Neural progenitor cell (in vitro differentiated cells): ENCODE measurements at regions not wholly inside any gene's neighbourhood (a gene's known extent, or its start where the extent isn't known, plus 50 kb on each side); places are given as distances from the start of the nearest gene placed in this dataset.

Experiments used
- DNase-seq: peaks from one replicate; pipeline ENCODE4 v3.0.0-alpha.2; 2016; ENCODE audit warnings: low spot score
- H2AFZ ChIP-seq: fragments of 200-600 bp; sonication (generic); replicated peaks from 2 replicates; pipeline ENCODE4 v1.6.1; 2016; ENCODE audit warnings: antibody characterized with exemption
- H3F3A ChIP-seq: fragments of 200-600 bp; sonication (generic); 2 replicates; pipeline ENCODE4 v1.6.1; 2016; ENCODE audit warnings: antibody characterized with exemption, low read depth
- H3K27ac ChIP-seq: fragments of 200-600 bp; sonication (generic); 2 replicates; pipeline ENCODE4 v1.5.1; 2016; ENCODE audit warnings: mild to moderate bottlenecking
- H3K27me3 ChIP-seq: fragments of 200-600 bp; sonication (generic); 2 replicates; pipeline ENCODE4 v1.6.1; 2016; ENCODE audit warnings: mild to moderate bottlenecking, moderate library complexity
- H3K36me3 ChIP-seq: fragments of 200-600 bp; sonication (generic); 2 replicates; pipeline ENCODE4 v1.5.1; 2016
- H3K4me1 ChIP-seq: fragments of 200-600 bp; sonication (generic); 2 replicates; pipeline ENCODE4 v1.6.1; 2016; ENCODE audit warnings: mixed run types
- H3K4me2 ChIP-seq: fragments of 200-600 bp; sonication (generic); 2 replicates; pipeline ENCODE4 v1.6.1; 2016
- H3K4me3 ChIP-seq: fragments of 200-600 bp; sonication (generic); 2 replicates; pipeline ENCODE4 v1.5.1; 2016
- H3K79me2 ChIP-seq: fragments of 200-600 bp; sonication (generic); 2 replicates; pipeline ENCODE4 v1.6.1; 2016; ENCODE audit warnings: low read depth
- H3K9ac ChIP-seq: fragments of 200-600 bp; sonication (generic); 2 replicates; pipeline ENCODE4 v1.6.1; 2016
- H3K9me3 ChIP-seq: fragments of 200-600 bp; sonication (generic); 2 replicates; pipeline ENCODE4 v1.5.1; 2016; ENCODE audit warnings: low read depth
- H4K20me1 ChIP-seq: fragments of 200-600 bp; sonication (generic); 2 replicates; pipeline ENCODE4 v1.6.1; 2016; ENCODE audit warnings: low read depth
- H3K27ac Mint-ChIP-seq: 3 replicates; pipeline ENCODE4 v1.8.0; 2021; ENCODE audit warnings: mixed read lengths
- H3K27me3 Mint-ChIP-seq: 2 replicates; pipeline ENCODE4 v1.8.0; 2022; ENCODE audit warnings: low read depth, mild to moderate bottlenecking, inconsistent platforms, moderate library complexity, mixed read lengths; ENCODE audit not compliant: insufficient read depth
- H3K36me3 Mint-ChIP-seq: 3 replicates; pipeline ENCODE4 v1.8.0; 2021; ENCODE audit warnings: mixed read lengths
- H3K4me1 Mint-ChIP-seq: 3 replicates; pipeline ENCODE4 v1.8.0; 2021; ENCODE audit warnings: mixed read lengths
- H3K4me3 Mint-ChIP-seq: 3 replicates; pipeline ENCODE4 v1.8.0; 2021; ENCODE audit warnings: mild to moderate bottlenecking, moderate library complexity, mixed read lengths
- H3K9me3 Mint-ChIP-seq: 3 replicates; pipeline ENCODE4 v1.8.0; 2020; ENCODE audit warnings: mixed read lengths
- EZH2 ChIP-seq: fragments of 200-600 bp; sonication (generic); IDR thresholded peaks from 2 replicates; pipeline ENCODE4 v1.6.1; 2017; ENCODE audit warnings: antibody characterized with exemption, mild to moderate bottlenecking, moderate library complexity
- EZH2phosphoT487 ChIP-seq: fragments of 200-600 bp; sonication (generic); IDR thresholded peaks from 2 replicates; pipeline ENCODE4 v1.6.1; 2017; ENCODE audit warnings: antibody characterized with exemption
- TF ChIP-seq, protein P1 (sequence below): fragments of 200-600 bp; sonication (generic); IDR thresholded peaks from 2 replicates; pipeline ENCODE4 v1.5.1; 2017; ENCODE audit warnings: antibody characterized with exemption, mild to moderate bottlenecking

DNA sequence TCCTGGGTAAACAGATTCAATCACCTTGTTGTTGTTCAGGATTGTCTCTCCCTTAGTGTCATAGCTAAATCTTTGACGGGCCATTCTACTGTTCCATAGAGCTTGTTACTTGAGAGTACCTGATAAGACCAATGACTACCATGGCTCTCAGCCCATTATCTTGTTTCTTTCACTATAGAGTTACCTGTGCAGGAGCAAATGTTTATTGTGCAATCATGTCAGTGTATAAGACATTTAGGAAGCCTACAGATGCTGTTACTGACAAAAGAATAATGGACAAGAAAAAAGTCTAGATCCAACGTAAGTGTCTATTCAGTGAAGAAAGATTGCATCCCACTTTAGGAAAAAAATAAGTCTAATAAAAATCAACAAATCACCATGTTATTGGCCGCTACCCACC lies 1041.7 kb upstream of the AUTS2 start:
- Mint-ChIP-seq H3K27me3 (peaks cover 3% of the 10 kb centered on the region), H3K4me3 (no peak overlapping the region), H3K27ac (no peak overlapping the region), H3K4me1 (no peaks in the 10 kb centered on the region), H3K9me3 (peaks cover 3% of the 10 kb centered on the region), H3K36me3 (no peaks in the 10 kb centered on the region)
- no peak for DNase-seq
- Histone ChIP-seq H3F3A (no peaks in the 10 kb centered on the region), H3K27me3 (no peaks in the 10 kb centered on the region), H3K36me3 (no peaks in the 10 kb centered on the region), H3K9ac (no peak overlapping the region), H3K4me1 (no peaks in the 10 kb centered on the region), H2AFZ (no peak overlapping the region), H3K79me2 (no peaks in the 10 kb centered on the region), H3K4me3 (no peak overlapping the region), H4K20me1 (no peaks in the 10 kb centered on the region), H3K9me3 (no peaks in the 10 kb centered on the region), H3K27ac (no peak overlapping the region), H3K4me2 (no peak overlapping the region)
- TF ChIP-seq EZH2 (no peak), EZH2phosphoT487 (no peak)
- TF ChIP-seq, protein P1, sequence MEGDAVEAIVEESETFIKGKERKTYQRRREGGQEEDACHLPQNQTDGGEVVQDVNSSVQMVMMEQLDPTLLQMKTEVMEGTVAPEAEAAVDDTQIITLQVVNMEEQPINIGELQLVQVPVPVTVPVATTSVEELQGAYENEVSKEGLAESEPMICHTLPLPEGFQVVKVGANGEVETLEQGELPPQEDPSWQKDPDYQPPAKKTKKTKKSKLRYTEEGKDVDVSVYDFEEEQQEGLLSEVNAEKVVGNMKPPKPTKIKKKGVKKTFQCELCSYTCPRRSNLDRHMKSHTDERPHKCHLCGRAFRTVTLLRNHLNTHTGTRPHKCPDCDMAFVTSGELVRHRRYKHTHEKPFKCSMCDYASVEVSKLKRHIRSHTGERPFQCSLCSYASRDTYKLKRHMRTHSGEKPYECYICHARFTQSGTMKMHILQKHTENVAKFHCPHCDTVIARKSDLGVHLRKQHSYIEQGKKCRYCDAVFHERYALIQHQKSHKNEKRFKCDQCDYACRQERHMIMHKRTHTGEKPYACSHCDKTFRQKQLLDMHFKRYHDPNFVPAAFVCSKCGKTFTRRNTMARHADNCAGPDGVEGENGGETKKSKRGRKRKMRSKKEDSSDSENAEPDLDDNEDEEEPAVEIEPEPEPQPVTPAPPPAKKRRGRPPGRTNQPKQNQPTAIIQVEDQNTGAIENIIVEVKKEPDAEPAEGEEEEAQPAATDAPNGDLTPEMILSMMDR = no peak

DNA sequence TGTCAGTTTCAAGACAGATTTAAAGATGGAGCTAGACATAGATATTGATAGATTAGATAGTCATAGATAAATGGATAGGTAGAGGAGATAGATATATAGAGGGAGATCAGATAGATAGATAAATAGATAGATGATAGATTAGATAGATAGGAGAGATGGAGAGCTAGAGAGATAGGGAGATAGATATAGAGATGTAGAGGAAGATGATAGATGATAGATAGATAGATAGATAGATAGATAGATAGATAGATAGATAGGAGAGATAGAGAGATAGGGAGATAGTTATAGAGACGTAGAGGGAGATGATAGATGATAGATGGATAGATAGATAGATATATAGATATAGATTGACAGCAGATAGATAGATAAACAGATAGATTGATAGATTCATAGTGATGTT lies 1038.8 kb upstream of the AUTS2 start:
- Histone ChIP-seq H3K4me3 (no peak overlapping the region), H3K9me3 (no peaks in the 10 kb centered on the region), H3K4me2 (no peak overlapping the region), H3K79me2 (no peaks in the 10 kb centered on the region), H3K27ac (no peak overlapping the region), H2AFZ (no peak overlapping the region), H3K9ac (no peak overlapping the region), H3K27me3 (no peaks in the 10 kb centered on the region), H3K4me1 (no peaks in the 10 kb centered on the region), H3K36me3 (no peaks in the 10 kb centered on the region), H3F3A (no peaks in the 10 kb centered on the region), H4K20me1 (no peaks in the 10 kb centered on the region)
- Mint-ChIP-seq H3K36me3 (no peaks in the 10 kb centered on the region), H3K4me3 (no peak overlapping the region), H3K27me3 (no peaks in the 10 kb centered on the region), H3K4me1 (peaks cover 10% of the 10 kb centered on the region), H3K27ac (no peak overlapping the region), H3K9me3 (peaks cover 3% of the 10 kb centered on the region)
- TF ChIP-seq EZH2phosphoT487 (no peak), EZH2 (no peak)
- TF ChIP-seq, protein P1 = no peak
- no peak for DNase-seq

DNA sequence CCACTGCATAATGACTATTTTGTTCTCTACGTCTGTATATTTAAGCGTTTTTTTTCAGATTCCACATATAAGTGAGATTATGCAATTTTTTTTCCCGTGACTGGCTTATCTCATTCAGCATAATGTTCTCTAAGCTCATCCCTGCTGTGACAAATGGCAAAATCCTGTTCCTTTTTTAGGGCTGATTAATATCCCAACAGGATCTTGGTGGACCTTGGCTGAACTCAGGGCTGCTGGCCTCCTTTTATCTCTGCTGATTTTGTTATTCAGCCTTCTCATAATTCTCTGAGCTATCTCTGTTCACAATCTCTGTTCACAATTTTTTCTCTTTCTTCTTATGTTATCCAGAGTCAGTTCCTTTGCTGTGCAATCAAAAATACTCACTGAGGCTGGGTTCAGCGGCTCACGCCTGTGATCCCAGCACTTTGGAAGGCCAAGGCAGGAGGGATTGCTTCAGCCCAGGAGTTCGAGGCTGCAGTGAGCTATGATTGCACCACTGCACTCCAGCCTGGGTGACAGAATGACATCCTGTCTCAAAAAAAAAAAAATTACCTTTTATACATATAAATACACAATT lies 1035.9 kb upstream of the AUTS2 start:
- Mint-ChIP-seq H3K27ac (no peak overlapping the region), H3K9me3 (no peaks in the 10 kb centered on the region), H3K36me3 (no peaks in the 10 kb centered on the region), H3K4me3 (no peak overlapping the region), H3K27me3 (no peaks in the 10 kb centered on the region), H3K4me1 (peaks cover 14% of the 10 kb centered on the region)
- Histone ChIP-seq H3K27me3 (no peaks in the 10 kb centered on the region), H2AFZ (no peak overlapping the region), H3K4me1 (no peaks in the 10 kb centered on the region), H3K79me2 (no peaks in the 10 kb centered on the region), H3K4me2 (no peak overlapping the region), H3K27ac (no peak overlapping the region), H4K20me1 (no peaks in the 10 kb centered on the region), H3K9me3 (no peaks in the 10 kb centered on the region), H3K36me3 (no peaks in the 10 kb centered on the region), H3K9ac (no peak overlapping the region), H3K4me3 (no peak overlapping the region), H3F3A (no peaks in the 10 kb centered on the region)
- TF ChIP-seq EZH2 = no peak
- no peak for TF ChIP-seq EZH2phosphoT487
- TF ChIP-seq, protein P1 = no peak
- DNase-seq = no peak
